DMS153 treated with DMSO at 0.1 percent for 48 hours (cell line): ENCODE measurements at regions not wholly inside any gene's neighbourhood (a gene's known extent, or its start where the extent isn't known, plus 50 kb on each side); places are given as distances from the start of the nearest gene placed in this dataset.
"Not testable (repeated sequence)": the region's sequence is repeated elsewhere in the genome, so short reads cannot be mapped to it uniquely, and the experiment has no call there.

Experiments used
- DNase-seq: peaks from one replicate; lab custom pipeline; 2025; ENCODE audit not compliant: unreplicated experiment; lab: John Stamatoyannopoulos, UW

- DNase-seq: no peak
Observed at GRCh38 chr14:83133981-83134645, 1600.5 kb upstream of the SEL1L start.

GRCh38 chr14:83140756-83141155 is 1607.1 kb upstream of the SEL1L start:
- DNase-seq: no peak

- DNase-seq: no peak
Observed at GRCh38 chr14:83147006-83147405, 1613.4 kb upstream of the SEL1L start.

GRCh38 chr14:83151571-83151970 is 1617.9 kb upstream of the SEL1L start:
- DNase-seq: no peak

- DNase-seq: no peak
Observed at GRCh38 chr14:83153081-83153480, 1619.4 kb upstream of the SEL1L start.

GRCh38 chr14:83162361-83162929 is 1628.8 kb upstream of the SEL1L start:
- DNase-seq: no peak

- no peak for DNase-seq
Observed at GRCh38 chr14:83163016-83163415, 1629.4 kb upstream of the SEL1L start.

- no peak for DNase-seq
Observed at GRCh38 chr14:83164016-83164415, 1630.4 kb upstream of the SEL1L start.

- no peak for DNase-seq
Observed at GRCh38 chr14:83164591-83164990, 1630.9 kb upstream of the SEL1L start.

GRCh38 chr14:83170165-83170564 is 1636.5 kb upstream of the SEL1L start:
- no peak for DNase-seq

GRCh38 chr14:83171761-83172160 is 1638.1 kb upstream of the SEL1L start:
- no peak for DNase-seq

- DNase-seq: no peak
Observed at GRCh38 chr14:83172363-83172762, 1638.7 kb upstream of the SEL1L start.

- DNase-seq: no peak
Observed at GRCh38 chr14:83173687-83174086, 1640.0 kb upstream of the SEL1L start.

- DNase-seq: no peak
Observed at GRCh38 chr14:83184531-83184930, 1650.9 kb upstream of the SEL1L start.

GRCh38 chr14:83188311-83188710 is 1654.7 kb upstream of the SEL1L start:
- not testable (repeated sequence) for DNase-seq

GRCh38 chr14:83196236-83196635 is 1662.6 kb upstream of the SEL1L start:
- no peak for DNase-seq

GRCh38 chr14:83197271-83197670 is 1663.6 kb upstream of the SEL1L start:
- no peak for DNase-seq

GRCh38 chr14:83207550-83207949 is 1673.9 kb upstream of the SEL1L start:
- no peak for DNase-seq

GRCh38 chr14:83208341-83208740 is 1674.7 kb upstream of the SEL1L start:
- no peak for DNase-seq

GRCh38 chr14:83217492-83217891 is 1683.8 kb upstream of the SEL1L start:
- no peak for DNase-seq

GRCh38 chr14:83247924-83248639 is 1714.4 kb upstream of the SEL1L start:
- DNase-seq: no peak

- DNase-seq: no peak
Observed at GRCh38 chr14:83251402-83251801, 1717.7 kb upstream of the SEL1L start.
